DND-41 (cell line): ENCODE measurements at regions not wholly inside any gene's neighbourhood (a gene's known extent, or its start where the extent isn't known, plus 50 kb on each side); places are given as distances from the start of the nearest gene placed in this dataset.
"Not testable (repeated sequence)": the region's sequence is repeated elsewhere in the genome, so short reads cannot be mapped to it uniquely, and the experiment has no call there.

Source experiments
- ATAC-seq: fragments of 200-7000 bp; cut with Tn5 transposase; 3 replicates; pipeline ENCODE4 v1.9.1; 2021; ENCODE audit warnings: low read depth; ENCODE audit not compliant: insufficient read depth
- DNase-seq: peaks from one replicate; pipeline ENCODE4 v3.0.0-alpha.2; 2020
- H2AFZ ChIP-seq: 2 replicates; pipeline ENCODE4 v1.6.0; 2012; ENCODE audit warnings: low read depth, low read length
- H3K27ac ChIP-seq: 2 replicates; pipeline ENCODE4 v1.5.1; 2012; ENCODE audit warnings: low read length, inconsistent platforms
- H3K27me3 ChIP-seq: fragments of 200-600 bp; sonication (generic); 2 replicates; pipeline ENCODE4 v1.6.0; 2012; ENCODE audit warnings: low read length, mild to moderate bottlenecking, inconsistent platforms; ENCODE audit not compliant: insufficient read depth, poor library complexity
- H3K36me3 ChIP-seq: 2 replicates; pipeline ENCODE4 v1.5.1; 2012; ENCODE audit warnings: low read length, inconsistent platforms; ENCODE audit not compliant: insufficient read depth
- H3K4me1 ChIP-seq: 2 replicates; pipeline ENCODE4 v1.5.1; 2012; ENCODE audit warnings: mild to moderate bottlenecking, low read length; ENCODE audit not compliant: insufficient read depth
- H3K4me2 ChIP-seq: 2 replicates; pipeline ENCODE4 v1.6.0; 2012; ENCODE audit warnings: mild to moderate bottlenecking, moderate library complexity, low read length, inconsistent platforms; ENCODE audit not compliant: insufficient read depth
- H3K4me3 ChIP-seq, 2 experiments: fragments of 200-600 bp in 1 of 2; shearing (Covaris generic) in 1 of 2; 2 replicates each; pipeline ENCODE4 v1.5.1; 2012 to 2016; ENCODE audit warnings: inconsistent platforms in 2 of 2, low read length in 2 of 2, mild to moderate bottlenecking in 2 of 2, low read depth in 1 of 2, moderate library complexity in 1 of 2
- H3K79me2 ChIP-seq: 2 replicates; pipeline ENCODE4 v1.6.0; 2012; ENCODE audit warnings: low read length, inconsistent platforms; ENCODE audit not compliant: insufficient read depth
- H3K9ac ChIP-seq: 2 replicates; pipeline ENCODE4 v1.6.0; 2012; ENCODE audit warnings: low read depth, mild to moderate bottlenecking, inconsistent platforms, low read length, moderate library complexity
- H3K9me3 ChIP-seq: 2 replicates; pipeline ENCODE4 v1.5.1; 2012; ENCODE audit warnings: low read length, moderate library complexity, mild to moderate bottlenecking, inconsistent platforms; ENCODE audit not compliant: insufficient read depth, severe bottlenecking
- H4K20me1 ChIP-seq: 2 replicates; pipeline ENCODE4 v1.6.0; 2012; ENCODE audit warnings: low read length; ENCODE audit not compliant: insufficient read depth
- CTCF ChIP-seq: IDR thresholded peaks from 2 replicates; pipeline ENCODE4 v1.5.1; 2012; ENCODE audit warnings: borderline replicate concordance, low read length, moderate library complexity, mild to moderate bottlenecking; ENCODE audit not compliant: poor library complexity, severe bottlenecking; ENCODE audit errors: extremely low read depth
- EZH2 ChIP-seq: IDR thresholded peaks from 3 replicates; pipeline ENCODE4 v1.6.1; 2012; ENCODE audit warnings: borderline replicate concordance, low read depth, mild to moderate bottlenecking, moderate library complexity, low read length, inconsistent platforms; ENCODE audit not compliant: severe bottlenecking

- H3K79me2 ChIP-seq, result no peaks in the 10 kb centered on the region
- no peak for DNase-seq
- no peak for ATAC-seq
These were observed 155.6 kb downstream of the PPP4R3C start for GRCh38 chrX:27307546-27307945.

GRCh38 chrX:27292552-27292951 lies 170.6 kb downstream of the PPP4R3C start:
- not testable (repeated sequence) for H3K4me3 ChIP-seq, H3K4me1 ChIP-seq, H2AFZ ChIP-seq, H4K20me1 ChIP-seq, H3K9ac ChIP-seq, H3K27ac ChIP-seq, H3K79me2 ChIP-seq, H3K27me3 ChIP-seq, DNase-seq, ATAC-seq, H3K9me3 ChIP-seq, H3K4me2 ChIP-seq, H3K36me3 ChIP-seq

More at GRCh38 chrX:27307546-27307945, 155.6 kb downstream of the PPP4R3C start:
- Histone ChIP-seq H3K4me2 (no peak overlapping the region), H3K27me3 (no peaks in the 10 kb centered on the region), H3K4me3 (no peak overlapping the region), H3K9ac (no peak overlapping the region), H4K20me1 (no peaks in the 10 kb centered on the region), H3K9me3 (no peaks in the 10 kb centered on the region), H3K4me1 (no peaks in the 10 kb centered on the region), H2AFZ (no peak overlapping the region), H3K27ac (no peak overlapping the region), H3K36me3 (no peaks in the 10 kb centered on the region)
- TF ChIP-seq EZH2 (no peak), CTCF (no peak)

- no peak overlapping the region for H2AFZ ChIP-seq
- ATAC-seq (no peak), DNase-seq (no peak)
- H3K36me3 ChIP-seq, result no peaks in the 10 kb centered on the region
- H3K9ac ChIP-seq, result no peak overlapping the region
- no peak overlapping the region for H3K27ac ChIP-seq
- no peaks in the 10 kb centered on the region for H3K4me1 ChIP-seq
- H3K4me3 ChIP-seq, result no peak overlapping the region
- H3K4me2 ChIP-seq, result no peak overlapping the region
- H4K20me1 ChIP-seq, result no peaks in the 10 kb centered on the region
- TF ChIP-seq CTCF, result no peak
- TF ChIP-seq EZH2, result no peak
- no peaks in the 10 kb centered on the region for H3K79me2 ChIP-seq
- H3K27me3 ChIP-seq, result no peaks in the 10 kb centered on the region
- H3K9me3 ChIP-seq, result no peaks in the 10 kb centered on the region
These were observed 186.4 kb downstream of the PPP4R3C start for GRCh38 chrX:27276751-27277150.

- no peaks in the 10 kb centered on the region for H3K27me3 ChIP-seq
- no peaks in the 10 kb centered on the region for H3K79me2 ChIP-seq
- no peaks in the 10 kb centered on the region for H3K36me3 ChIP-seq
- no peak overlapping the region for H3K4me2 ChIP-seq
- H4K20me1 ChIP-seq, result no peaks in the 10 kb centered on the region
- TF ChIP-seq CTCF (no peak), EZH2 (no peak)
- no peak for ATAC-seq
- no peak overlapping the region for H3K4me3 ChIP-seq
- no peaks in the 10 kb centered on the region for H3K4me1 ChIP-seq
- no peaks in the 10 kb centered on the region for H3K9me3 ChIP-seq
- H2AFZ ChIP-seq, result no peak overlapping the region
- DNase-seq, result no peak
- no peak overlapping the region for H3K27ac ChIP-seq
- no peak overlapping the region for H3K9ac ChIP-seq
These were observed 208.5 kb downstream of the PPP4R3C start for GRCh38 chrX:27254656-27255055.
